Loucy (cell line): ENCODE measurements at regions not wholly inside any gene's neighbourhood (a gene's known extent, or its start where the extent isn't known, plus 50 kb on each side); places are given as distances from the start of the nearest gene placed in this dataset.
"Not testable (repeated sequence)": the region's sequence is repeated elsewhere in the genome, so short reads cannot be mapped to it uniquely, and the experiment has no call there.

Experiments used
- EZH2phosphoT487 ChIP-seq: fragments of 200-600 bp; IDR thresholded peaks from 2 replicates; pipeline ENCODE4 v1.6.1; 2018; ENCODE audit warnings: antibody characterized with exemption, mild to moderate bottlenecking, moderate library complexity, borderline replicate concordance
- TF ChIP-seq, protein P1 (sequence below): fragments of 200-600 bp; sonication (generic); conservative IDR thresholded peaks from 2 replicates; pipeline ENCODE4 v1.5.1; 2014; ENCODE audit warnings: mild to moderate bottlenecking, antibody characterized with exemption, low read length

DNA sequence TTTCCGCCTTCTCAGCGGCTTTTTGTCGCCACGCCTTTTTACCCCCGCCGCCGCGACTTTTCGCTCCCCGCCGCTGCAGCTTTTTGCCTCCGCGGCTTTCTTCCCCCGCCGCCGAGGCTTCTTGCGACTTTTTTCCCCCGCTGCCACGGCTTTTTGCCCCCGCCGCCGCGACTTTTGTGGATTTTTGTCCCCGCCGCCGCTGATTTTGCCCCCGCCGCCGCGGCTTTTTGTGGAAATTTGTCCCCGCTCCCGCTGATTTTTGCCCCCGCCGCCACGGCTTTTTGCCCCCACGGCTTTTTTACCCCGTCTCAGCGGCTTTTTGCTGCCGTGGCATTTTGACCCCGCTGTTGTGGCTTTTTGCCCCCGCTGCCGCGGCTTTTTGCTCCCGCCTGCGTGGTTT, 4829.2 kb upstream of the OR11H1 start:
- TF ChIP-seq, protein P1, sequence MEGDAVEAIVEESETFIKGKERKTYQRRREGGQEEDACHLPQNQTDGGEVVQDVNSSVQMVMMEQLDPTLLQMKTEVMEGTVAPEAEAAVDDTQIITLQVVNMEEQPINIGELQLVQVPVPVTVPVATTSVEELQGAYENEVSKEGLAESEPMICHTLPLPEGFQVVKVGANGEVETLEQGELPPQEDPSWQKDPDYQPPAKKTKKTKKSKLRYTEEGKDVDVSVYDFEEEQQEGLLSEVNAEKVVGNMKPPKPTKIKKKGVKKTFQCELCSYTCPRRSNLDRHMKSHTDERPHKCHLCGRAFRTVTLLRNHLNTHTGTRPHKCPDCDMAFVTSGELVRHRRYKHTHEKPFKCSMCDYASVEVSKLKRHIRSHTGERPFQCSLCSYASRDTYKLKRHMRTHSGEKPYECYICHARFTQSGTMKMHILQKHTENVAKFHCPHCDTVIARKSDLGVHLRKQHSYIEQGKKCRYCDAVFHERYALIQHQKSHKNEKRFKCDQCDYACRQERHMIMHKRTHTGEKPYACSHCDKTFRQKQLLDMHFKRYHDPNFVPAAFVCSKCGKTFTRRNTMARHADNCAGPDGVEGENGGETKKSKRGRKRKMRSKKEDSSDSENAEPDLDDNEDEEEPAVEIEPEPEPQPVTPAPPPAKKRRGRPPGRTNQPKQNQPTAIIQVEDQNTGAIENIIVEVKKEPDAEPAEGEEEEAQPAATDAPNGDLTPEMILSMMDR: not testable (repeated sequence)
- not testable (repeated sequence) for TF ChIP-seq EZH2phosphoT487
